Upper lobe of right lung (tissue), 1 donor: ENCODE measurements at regions not wholly inside any gene's neighbourhood (a gene's known extent, or its start where the extent isn't known, plus 50 kb on each side); places are given as distances from the start of the nearest gene placed in this dataset.

ENCODE experiments used
- ATAC-seq: fragments of 200-7000 bp; cut with Tn5 transposase; one replicate; pipeline ENCODE4 v1.9.1; 2020; ENCODE audit warnings: mild to moderate bottlenecking, moderate library complexity
- DNase-seq: peaks from one replicate; pipeline ENCODE4 v3.0.0-alpha.2; 2020
- H3K27ac ChIP-seq: fragments of 200-600 bp; one replicate; pipeline ENCODE4 v1.8.0; 2022
- H3K27me3 ChIP-seq: fragments of 200-600 bp; one replicate; pipeline ENCODE4 v1.8.0; 2022; ENCODE audit warnings: mild to moderate bottlenecking
- H3K36me3 ChIP-seq: fragments of 200-600 bp; one replicate; pipeline ENCODE4 v1.8.0; 2022
- H3K4me1 ChIP-seq: fragments of 200-600 bp; one replicate; pipeline ENCODE4 v1.8.0; 2022
- H3K4me3 ChIP-seq: fragments of 200-600 bp; one replicate; pipeline ENCODE4 v1.8.0; 2022; ENCODE audit warnings: mild to moderate bottlenecking
- H3K9me3 ChIP-seq: fragments of 200-600 bp; one replicate; pipeline ENCODE4 v1.8.0; 2022
- CTCF ChIP-seq: fragments of 200-600 bp; IDR thresholded peaks from one replicate; pipeline ENCODE4 v1.8.0; 2022; ENCODE audit warnings: antibody characterized with exemption
- intact Hi-C: fragments of 100-400 bp; cut with DNase I; formaldehyde crosslinking; loops from one replicate; pipeline ENCODE4 v1.11.0; 2022
- donor health status: DM: no; HTN: yes; CAD: no; lungs with severe emphysema.

GRCh38 chrX:109873574-109873973 is 129.3 kb upstream of the TMEM164 start:
- no peak for ATAC-seq
- DNase-seq = no peak
- no peaks in the 10 kb centered on the region for H3K4me1 ChIP-seq
- intact Hi-C loops = no loop called here
- TF ChIP-seq CTCF = no peak
- H3K27me3 ChIP-seq = no peaks in the 10 kb centered on the region
- no peak overlapping the region for H3K4me3 ChIP-seq
- H3K9me3 ChIP-seq = no peaks in the 10 kb centered on the region
- no peaks in the 10 kb centered on the region for H3K36me3 ChIP-seq
- peak overlapping the region; percentile 24 for H3K27ac ChIP-seq

GRCh38 chrX:109873983-109874382 is 128.9 kb upstream of the TMEM164 start:
- intact Hi-C loops = no loop called here

GRCh38 chrX:109874548-109874947 is 128.4 kb upstream of the TMEM164 start:
- TF ChIP-seq CTCF = no peak
- Histone ChIP-seq H3K36me3 (no peaks in the 10 kb centered on the region), H3K27me3 (no peaks in the 10 kb centered on the region), H3K27ac (no peak overlapping the region), H3K4me1 (no peaks in the 10 kb centered on the region), H3K9me3 (no peaks in the 10 kb centered on the region), H3K4me3 (no peak overlapping the region)
- intact Hi-C loops = no loop called here
- DNase-seq (no peak), ATAC-seq (no peak)

More at GRCh38 chrX:109873983-109874382, 128.9 kb upstream of the TMEM164 start:
- Histone ChIP-seq H3K36me3 (no peaks in the 10 kb centered on the region), H3K4me1 (no peaks in the 10 kb centered on the region), H3K9me3 (no peaks in the 10 kb centered on the region), H3K27ac (peak overlapping the region; percentile 24), H3K27me3 (no peaks in the 10 kb centered on the region), H3K4me3 (no peak overlapping the region)
- ATAC-seq (peak; percentile 72), DNase-seq (no peak)
- no peak for TF ChIP-seq CTCF

DNA sequence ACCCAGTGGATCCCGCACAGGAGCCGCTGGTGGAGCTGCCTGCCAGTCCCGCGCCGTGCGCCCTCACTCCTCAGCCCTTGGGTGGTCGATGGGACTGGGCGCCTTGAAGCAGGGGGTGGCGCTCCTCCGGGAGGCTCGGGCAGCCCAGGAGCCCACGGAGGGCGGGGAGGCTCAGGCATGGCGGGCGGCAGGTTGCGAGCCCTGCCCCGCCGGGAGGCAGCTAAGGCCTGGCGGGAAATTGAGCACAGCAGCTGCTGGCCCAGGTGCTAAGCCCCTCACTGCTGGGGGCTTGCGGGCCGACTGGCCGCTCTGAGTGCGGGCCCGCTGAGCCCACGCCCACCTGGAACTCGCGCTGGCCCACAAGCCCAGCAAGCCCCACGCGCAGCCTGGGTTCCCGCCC is 127.1 kb upstream of the TMEM164 start:
- Histone ChIP-seq H3K36me3 (no peaks in the 10 kb centered on the region), H3K4me1 (no peaks in the 10 kb centered on the region), H3K9me3 (no peaks in the 10 kb centered on the region), H3K4me3 (no peak overlapping the region), H3K27ac (no peak overlapping the region), H3K27me3 (no peaks in the 10 kb centered on the region)
- TF ChIP-seq CTCF = no peak
- ATAC-seq (no peak), DNase-seq (no peak)
- intact Hi-C loops = no loop called here

GRCh38 chrX:109878236-109878635 is 124.7 kb upstream of the TMEM164 start:
- Histone ChIP-seq H3K36me3 (no peaks in the 10 kb centered on the region), H3K9me3 (no peaks in the 10 kb centered on the region), H3K4me3 (no peak overlapping the region), H3K4me1 (no peaks in the 10 kb centered on the region), H3K27ac (no peak overlapping the region), H3K27me3 (no peaks in the 10 kb centered on the region)
- DNase-seq (no peak), ATAC-seq (no peak)
- intact Hi-C loops = no loop called here
- TF ChIP-seq CTCF = no peak

DNA sequence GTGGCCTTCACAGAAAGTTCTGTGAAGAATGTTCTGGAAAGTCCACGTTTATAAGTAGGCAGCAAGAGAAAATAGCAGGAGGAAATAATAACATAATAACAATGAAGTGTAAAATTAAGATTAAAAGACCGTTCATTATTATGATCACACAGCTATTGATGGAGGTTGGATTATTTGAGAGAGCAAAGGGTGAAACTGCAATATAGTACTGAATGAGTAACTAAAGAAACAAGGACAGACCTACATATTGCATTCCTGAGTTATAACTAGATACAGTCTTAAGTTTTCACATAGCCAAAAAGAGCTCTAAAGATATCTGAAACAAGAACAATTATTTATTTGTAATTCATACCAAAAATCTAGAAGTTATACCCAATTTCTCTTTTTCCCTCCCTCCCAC is 122.9 kb upstream of the TMEM164 start:
- Histone ChIP-seq H3K27me3 (no peaks in the 10 kb centered on the region), H3K4me1 (no peaks in the 10 kb centered on the region), H3K36me3 (no peaks in the 10 kb centered on the region), H3K27ac (no peak overlapping the region), H3K4me3 (no peak overlapping the region), H3K9me3 (no peaks in the 10 kb centered on the region)
- TF ChIP-seq CTCF = no peak
- intact Hi-C loops = no loop called here
- ATAC-seq (no peak), DNase-seq (no peak)
